KBM-7 (cell line): ENCODE measurements at regions not wholly inside any gene's neighbourhood (a gene's known extent, or its start where the extent isn't known, plus 50 kb on each side); places are given as distances from the start of the nearest gene placed in this dataset.
"Not testable (repeated sequence)": the region's sequence is repeated elsewhere in the genome, so short reads cannot be mapped to it uniquely, and the experiment has no call there.

Experiments used
- DNase-seq: peaks from one replicate; pipeline ENCODE4 v3.0.0-alpha.2; 2015
- in situ Hi-C: fragments of 300-500 bp; cut with MboI; formaldehyde crosslinking; loops from 2 replicates; pipeline ENCODE4 v1.14.3; 2020; ENCODE audit warnings: low sequenced_read_pairs, low pct_unique_long_range_greater_than_20kb, mixed read lengths

DNA sequence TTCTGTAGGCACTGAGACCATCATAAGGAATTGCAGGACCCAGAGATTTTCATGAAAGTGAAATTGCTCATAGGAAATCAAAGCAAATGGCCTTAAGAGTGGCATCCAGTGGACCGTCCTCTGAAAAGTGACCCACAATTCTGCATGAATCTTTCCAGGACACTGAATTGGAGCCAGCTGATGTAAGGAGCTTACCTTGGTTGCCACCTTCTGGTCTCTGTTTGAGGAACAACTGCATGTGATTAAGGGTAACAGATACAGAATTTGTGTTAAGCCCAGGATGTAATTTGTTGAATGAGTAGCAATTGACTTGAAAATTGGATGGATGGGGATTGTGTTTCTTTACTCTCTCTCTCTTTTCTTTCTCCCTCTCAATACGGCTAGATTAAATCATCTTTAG lies 49.9 kb upstream of the GAS1 start:
- in situ Hi-C loops: no loop called here
- no peak for DNase-seq

DNA sequence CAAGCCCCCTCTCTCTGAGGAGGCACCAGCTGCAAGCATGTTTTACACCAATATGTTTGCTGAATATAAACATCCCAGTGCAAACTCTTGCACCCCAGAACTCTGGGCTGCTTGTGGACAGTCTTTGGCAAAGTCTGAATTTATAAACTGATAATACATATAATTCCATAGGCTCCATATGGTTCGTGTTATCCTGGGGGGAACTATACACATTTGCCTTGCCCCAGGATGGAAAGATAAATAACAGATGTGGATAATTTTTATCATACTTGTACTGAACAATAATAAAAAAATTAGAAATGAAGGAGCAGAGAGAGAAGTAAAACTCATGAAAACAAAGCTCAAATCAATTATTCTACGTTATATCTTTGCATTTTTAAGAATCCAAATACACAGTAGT lies 50.6 kb upstream of the GAS1 start:
- in situ Hi-C loops: no loop called here
- no peak for DNase-seq

DNA sequence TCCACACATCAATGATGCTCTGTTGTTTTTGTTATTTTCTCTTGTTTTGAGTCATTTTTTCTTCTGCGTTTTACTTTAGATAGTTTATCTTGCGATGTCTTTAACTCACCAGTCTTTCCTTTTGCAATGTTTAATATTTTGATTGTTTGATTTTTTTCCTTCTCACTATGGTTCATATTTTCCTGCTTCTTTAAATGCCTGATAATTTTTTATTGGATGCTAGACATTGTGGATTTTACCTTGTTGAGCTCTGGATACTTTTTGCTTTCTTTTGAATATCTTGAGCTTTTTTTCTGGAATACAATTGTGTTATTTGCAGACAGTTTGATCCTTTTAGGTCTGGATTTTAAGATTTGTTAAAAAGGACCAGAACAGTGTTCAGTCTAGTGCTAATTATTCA lies 55.2 kb upstream of the GAS1 start:
- in situ Hi-C loops: no loop called here
- DNase-seq: no peak

DNA sequence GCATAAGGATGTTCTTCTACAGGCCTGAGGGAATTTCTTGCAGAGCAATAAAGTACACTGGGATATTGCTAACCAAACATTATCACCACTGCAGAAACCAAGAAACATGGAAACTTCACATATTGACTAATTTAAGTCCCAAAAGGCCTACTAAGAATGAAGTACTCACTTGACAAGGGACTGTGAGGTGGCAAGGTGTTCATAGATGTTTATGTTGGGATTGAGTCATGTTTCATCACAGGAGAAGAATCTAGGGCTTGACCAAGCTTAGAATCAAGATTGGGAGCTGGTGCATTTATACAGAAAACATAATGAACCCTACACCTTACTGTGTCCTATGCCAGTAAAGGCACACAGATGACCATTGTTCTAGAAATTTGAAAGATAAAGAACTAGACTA lies 56.7 kb upstream of the GAS1 start:
- in situ Hi-C loops: no loop called here
- no peak for DNase-seq

DNA sequence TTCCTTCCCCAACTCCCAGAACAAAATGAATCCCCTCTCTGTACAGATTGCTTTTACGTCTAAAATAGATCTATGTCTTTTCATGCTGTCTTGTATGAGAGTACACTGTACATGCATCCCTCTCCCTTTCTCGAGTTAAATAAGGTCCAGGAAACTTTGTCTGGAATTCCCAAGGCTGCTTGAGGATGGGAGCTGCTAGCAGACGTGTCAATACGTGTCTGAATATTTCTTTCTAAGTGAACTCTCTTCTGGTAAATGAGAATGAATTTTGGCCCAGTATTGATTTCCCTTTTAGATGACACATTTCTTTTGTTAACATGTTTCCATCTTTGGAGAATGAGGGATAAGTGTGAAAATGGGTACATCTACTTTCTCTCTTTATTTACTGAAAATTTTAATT lies 59.6 kb upstream of the GAS1 start:
- no peak for DNase-seq
- in situ Hi-C loops: no loop called here

DNA sequence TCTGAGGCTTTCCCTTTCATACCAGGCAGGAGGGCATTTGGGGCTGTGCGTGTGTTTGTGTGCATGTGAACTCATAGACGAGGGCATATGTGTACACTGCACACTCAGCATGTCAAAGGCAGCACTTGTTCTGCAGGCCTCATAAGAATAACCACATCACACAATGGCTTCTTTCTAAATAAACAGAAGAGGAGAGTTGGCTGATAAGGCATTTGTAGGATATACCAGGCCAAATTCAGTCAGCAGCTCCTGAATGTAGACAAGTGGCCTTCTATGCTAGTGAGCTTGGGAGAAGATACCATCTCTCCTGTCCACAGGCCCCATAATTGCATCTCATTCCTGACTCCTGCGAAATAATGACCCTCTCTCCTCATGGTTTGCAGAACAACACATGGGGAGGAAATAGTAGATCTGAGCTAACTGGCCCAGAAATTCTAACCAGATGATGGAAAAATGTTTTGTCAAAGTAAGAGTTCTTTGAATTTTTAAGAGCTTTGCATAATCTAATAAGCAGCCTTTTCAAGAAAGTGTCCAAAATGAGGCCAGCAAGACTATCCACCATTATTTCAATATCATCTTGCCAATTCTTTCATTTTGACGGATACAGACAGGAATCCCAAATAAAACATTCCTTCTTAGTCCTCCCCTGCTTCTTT lies 60.5 kb upstream of the GAS1 start:
- in situ Hi-C loops: no loop called here
- DNase-seq: no peak

DNA sequence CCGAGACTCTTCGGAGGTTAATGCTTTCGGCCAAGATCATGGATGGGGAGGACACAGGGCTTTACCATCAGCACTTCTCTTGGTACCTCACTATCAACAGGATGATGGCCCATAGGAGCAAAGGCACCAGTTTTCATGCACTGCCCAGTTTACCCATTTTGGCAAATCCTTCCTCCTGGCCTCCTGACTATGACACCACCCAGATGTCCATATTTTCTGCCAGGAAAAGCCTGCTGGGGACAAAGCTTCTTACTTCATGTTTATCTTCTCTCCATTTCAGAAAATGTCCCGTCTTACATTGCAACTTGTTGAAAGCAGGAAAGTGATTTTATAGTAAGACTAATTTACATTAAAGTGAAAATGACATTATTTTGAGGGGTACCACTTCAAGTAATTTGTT lies 61.4 kb upstream of the GAS1 start:
- DNase-seq: no peak

DNA sequence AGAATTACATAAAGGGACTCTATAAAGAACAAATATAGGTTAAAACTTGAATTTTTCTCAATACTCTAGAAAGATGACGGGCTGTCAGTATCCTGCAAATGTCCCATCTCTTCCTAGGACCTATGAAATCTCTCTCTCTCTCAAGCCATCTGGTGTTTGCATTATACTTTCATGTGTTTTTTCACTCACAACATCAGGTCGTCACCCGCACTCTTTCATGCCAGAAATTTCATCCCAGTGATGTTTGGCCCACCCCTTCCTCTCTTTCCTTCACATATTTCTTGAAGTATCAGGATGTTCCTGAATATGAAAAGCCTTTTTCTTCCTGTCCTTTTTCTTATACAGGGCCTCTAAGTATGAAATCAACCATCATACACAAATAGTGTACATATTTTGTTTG lies 63.3 kb upstream of the GAS1 start:
- in situ Hi-C loops: no loop called here
- DNase-seq: no peak

More for the DNA sequence above, 61.4 kb upstream of the GAS1 start:
- in situ Hi-C loops: no loop called here

DNA sequence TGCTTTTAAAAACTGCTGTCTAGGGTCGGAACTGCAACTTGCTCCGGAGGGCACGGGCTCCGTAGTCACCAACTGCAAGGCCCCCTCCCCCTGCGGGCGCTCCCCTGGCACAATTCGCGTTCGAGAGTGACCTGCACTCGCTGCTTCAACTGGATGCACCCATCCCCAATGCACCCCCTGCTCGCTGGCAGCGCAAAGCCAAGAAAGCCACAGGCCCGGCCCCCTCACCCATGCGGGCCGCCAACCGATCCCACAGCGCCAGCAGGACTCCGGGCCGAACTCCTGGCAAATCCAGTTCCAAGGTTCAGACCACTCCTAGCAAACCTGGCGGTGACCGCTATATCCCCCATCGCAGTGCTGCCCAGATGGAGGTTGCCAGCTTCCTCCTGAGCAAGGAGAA lies 64.2 kb upstream of the GAS1 start:
- DNase-seq: no peak
- in situ Hi-C loops: no loop called here

DNA sequence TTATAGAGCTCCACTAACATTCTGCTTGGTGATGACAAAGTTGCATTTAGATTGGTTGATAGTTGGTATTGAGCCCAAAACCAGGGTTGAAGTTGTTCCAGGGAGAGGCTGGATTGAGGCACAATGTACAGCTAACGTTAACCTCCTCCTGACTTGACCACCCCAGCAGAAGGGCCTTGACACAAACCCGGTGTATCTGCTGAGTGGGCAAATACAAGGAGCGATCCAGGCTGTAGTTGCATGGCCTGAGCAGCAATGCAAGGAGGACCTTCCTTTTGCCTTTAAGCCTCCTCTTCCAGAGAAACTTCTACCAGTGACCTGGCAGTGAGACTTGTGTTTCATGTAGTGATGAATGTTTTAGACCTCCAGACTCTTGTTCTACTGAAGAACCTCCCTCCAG lies 66.2 kb upstream of the GAS1 start:
- in situ Hi-C loops: no loop called here
- DNase-seq: no peak

DNA sequence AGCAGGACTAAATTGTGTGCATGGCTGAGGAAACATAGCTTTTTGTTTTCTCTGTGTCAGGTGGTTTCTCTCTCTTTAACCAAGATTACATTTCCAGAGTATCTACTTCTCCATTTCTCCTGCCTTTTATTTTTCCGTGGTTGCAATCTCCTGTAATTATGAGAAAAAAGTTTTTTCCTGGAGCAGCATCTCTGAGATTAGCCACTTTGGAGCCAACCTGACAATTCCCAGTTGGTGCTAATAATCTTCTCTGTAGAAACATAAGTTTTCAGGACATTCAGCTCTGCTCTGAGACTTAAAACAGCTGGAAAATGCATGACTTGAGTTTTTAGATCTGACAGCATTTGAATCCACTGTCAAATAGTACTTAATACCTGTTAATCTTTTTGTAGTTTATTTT lies 67.1 kb upstream of the GAS1 start:
- no peak for DNase-seq
- in situ Hi-C loops: no loop called here

DNA sequence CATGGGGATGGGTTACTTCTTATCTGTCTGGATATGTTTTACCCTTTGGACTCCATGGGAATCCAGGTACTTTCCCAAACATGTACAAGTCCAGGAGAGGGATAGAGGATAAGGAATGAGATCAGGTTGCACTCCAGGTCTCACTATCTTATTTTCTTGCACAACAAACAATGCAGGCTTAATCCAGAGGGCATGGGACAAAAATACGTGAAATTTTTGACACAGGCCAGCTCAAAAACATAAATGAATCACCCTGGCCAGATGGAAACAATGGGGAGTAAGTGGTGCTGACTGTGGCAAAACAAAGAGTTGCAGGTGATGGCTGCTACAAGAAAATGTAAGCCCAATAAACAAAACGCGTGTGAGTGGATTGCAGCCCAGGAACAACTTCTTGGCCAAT lies 69.4 kb upstream of the GAS1 start:
- no peak for DNase-seq
- in situ Hi-C loops: no loop called here

DNA sequence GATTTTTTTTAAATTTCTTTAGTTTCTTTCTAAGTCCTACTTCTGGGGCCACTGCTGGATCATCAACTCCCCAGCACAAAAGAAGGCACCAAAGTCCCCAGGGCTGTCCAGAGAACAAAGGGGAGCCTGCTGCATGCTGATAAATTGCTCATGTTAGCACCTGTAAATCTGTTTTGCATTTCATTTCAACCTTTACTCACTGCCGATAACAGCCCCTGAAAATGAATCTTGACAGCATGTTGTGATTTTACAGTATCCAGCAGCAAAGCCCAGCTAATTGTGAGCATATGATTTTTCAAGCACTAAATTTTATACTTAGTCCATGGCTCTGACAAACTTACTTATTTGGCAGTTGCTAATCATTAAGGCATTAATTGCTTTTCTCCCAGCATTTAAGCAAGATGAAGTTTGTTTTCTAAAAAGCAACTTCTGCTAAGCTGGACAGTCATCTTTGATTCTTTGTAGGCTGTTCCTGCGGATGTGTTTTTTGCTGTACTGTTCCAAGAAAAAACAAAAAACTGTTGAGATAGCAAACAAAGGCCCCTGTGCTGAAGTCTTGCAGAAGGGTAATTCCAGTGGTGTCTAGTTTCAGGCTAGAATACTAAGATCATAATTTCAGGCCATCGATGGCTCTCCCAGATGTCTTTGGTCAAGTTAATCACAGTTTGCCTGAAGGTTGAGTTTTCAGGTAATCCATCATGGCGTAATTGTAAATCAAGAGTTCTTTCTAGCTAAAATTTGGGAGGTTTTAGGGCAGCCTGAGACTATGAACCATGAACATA lies 73.1 kb upstream of the GAS1 start:
- DNase-seq: no peak
- in situ Hi-C loops: no loop called here

DNA sequence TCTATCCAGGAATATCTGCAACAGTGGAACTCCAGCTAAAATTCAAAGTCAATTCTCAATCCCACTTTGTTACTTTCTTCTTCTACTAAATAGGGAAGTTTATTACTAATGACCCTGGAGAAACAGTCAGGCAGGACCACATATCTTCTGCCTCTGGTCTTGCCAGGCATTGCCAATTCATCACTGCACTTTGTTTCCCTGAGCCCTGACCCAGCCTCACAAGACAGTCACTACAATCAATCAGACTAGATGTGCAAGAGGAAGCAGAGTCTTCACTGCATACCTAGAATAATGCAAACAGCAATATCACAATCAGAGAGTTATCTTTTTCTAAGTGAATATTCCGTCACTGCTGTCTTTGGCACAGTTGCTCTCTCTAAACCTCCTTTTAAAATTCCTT lies 74.9 kb upstream of the GAS1 start:
- in situ Hi-C loops: no loop called here
- DNase-seq: no peak

DNA sequence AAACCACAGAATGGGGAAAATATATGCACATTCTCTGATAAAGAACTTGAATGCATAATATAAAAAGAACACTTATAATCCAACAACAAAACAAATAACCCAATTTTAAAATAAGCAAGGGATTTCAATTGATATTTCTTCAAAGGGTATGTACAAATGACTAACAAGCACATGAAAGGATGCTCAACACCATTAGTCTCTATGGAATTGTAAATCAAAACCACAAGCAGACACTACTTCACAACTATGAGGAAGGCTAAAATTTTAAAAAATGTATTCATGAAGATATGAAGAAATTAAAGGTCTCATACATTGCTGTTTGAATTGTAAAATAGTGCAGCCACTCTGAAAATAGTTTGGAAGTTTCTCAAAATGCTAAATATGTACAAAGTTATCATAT lies 78.9 kb upstream of the GAS1 start:
- no peak for DNase-seq
- in situ Hi-C loops: no loop called here

DNA sequence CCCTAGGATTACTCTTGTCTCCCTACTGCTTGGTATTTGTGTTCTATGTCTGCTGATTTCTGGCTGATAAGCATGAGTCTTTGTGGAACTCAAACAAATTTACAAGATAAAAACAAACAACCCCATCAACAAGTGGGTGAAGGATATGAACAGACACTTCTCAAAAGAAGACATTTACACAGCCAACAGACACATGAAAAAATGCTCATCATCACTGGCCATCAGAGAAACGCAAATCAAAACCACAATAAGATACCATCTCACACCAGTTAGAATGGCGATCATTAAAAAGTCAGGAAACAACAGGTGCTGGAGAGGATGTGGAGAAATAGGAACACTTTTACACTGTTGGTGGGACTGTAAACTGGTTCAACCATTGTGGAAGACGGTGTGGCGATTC lies 81.5 kb upstream of the GAS1 start:
- in situ Hi-C loops, DNase-seq: not testable (repeated sequence)

DNA sequence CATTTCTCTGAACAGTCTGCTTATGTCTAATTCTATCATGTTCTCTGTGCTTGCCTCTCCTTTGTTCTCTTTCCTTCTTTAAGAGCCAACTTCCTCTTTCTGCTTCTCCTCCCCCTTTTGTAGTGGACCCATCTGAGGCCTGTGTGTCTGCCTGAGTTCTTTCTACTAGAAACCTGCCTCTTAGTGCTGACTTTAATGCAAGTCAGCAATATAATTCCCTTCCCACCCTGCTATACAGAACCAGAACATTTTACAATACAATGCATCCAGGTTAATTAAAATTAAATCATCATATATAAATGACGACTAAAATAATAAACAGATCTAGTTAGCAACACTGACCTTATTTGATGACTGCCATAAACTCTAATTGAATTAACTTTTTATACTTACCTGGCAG lies 82.6 kb upstream of the GAS1 start:
- peak; percentile 55 for DNase-seq

DNA sequence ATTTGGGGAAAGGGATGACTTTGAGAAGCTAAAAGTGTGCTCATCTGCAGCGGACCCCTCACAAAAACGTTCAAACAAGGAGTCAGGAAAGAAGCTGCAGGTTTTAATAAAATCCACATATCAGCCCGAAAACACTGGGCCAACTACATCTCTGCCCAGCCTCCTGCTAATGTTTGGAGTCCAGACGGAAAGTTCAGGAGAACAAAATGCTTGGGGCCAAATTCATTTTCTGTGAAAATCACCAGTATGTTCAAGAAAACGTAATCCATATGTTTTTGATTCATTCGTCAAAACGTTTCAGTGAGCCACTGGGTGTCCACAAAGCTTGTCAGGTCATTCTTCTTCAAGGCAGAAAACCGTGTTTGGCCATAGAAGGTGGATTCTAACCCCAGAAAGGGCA lies 87.5 kb upstream of the GAS1 start:
- DNase-seq: no peak
- in situ Hi-C loops: no loop called here

More for the DNA sequence above, 82.6 kb upstream of the GAS1 start:
- in situ Hi-C loops: no loop called here

DNA sequence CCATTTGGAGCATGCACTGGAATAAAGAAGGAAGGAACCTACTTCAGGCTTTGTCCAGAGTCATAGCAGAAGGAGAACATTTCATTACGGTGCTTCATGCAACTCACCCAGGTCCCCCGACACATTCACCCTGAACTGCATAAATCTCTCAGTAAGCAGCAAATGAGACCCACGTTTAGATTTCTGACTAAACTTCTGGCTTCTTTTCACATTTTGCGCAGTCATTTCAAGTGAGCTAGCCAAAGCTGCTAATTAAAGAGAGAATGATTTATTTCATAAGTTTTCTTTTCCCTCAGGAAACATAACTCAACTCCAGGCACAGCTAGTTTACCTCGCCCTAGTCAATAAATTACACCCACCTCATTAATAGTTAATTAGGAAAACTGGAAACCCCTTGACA lies 88.6 kb upstream of the GAS1 start:
- DNase-seq: no peak
- in situ Hi-C loops: no loop called here

DNA sequence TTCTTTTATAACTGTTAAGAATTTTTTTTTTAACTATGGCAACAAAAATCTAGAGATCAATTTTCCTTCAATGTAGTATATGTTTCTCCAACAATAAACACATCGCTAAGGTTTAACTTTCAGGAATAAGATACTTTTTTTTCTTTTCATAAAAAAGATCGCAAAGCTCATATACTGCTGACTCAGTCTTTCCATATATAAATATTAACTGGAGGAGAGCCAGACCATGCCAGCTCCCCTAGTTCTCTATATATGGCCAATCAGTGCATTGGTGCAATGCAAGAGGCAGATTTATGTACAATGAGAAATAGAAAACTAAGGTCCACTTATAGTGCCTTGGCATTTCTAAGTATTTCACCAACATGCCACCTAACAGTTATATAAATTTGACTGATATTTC lies 89.2 kb upstream of the GAS1 start:
- in situ Hi-C loops: no loop called here
- no peak for DNase-seq

DNA sequence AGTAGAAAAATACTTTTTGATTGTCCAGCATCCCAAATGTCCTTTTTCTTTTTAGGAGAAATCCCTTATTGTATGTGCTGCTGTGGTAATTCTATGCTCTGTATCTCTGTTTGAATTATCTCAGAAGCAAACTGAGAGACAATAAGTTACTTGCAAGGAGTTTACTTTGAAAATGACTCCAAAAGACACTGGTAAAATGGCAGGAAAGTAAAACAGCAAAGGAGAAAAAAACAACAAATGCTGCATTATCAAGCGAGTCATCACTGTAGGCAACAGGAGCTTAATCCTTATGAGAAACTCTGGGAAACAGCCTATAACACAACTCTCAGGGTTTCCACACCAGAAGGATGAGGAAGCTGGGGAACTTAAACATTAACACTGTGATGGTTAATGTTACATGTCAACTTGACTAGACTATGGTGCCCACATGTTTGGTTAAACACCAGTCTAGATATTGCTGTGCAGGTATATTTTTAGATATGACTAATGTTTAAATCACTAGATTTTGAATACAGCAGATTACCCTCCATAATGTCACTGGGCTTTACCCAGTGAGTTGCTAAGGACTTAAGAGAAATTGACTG lies 92.6 kb upstream of the GAS1 start:
- in situ Hi-C loops: no loop called here
- DNase-seq: no peak
